Astrocyte of the spinal cord (primary cell): ENCODE measurements at regions not wholly inside any gene's neighbourhood (a gene's known extent, or its start where the extent isn't known, plus 50 kb on each side); places are given as distances from the start of the nearest gene placed in this dataset.

Experiments used
- DNase-seq: peaks from one replicate; pipeline ENCODE4 v3.0.0; 2011; ENCODE audit warnings: low read depth, low spot score
- H3K4me3 ChIP-seq: 2 replicates; pipeline ENCODE4 v1.5.1; 2011; ENCODE audit warnings: low read depth, mild to moderate bottlenecking, low read length, moderate library complexity
- in situ Hi-C: cut with HindIII; loops from 2 replicates; pipeline ENCODE4 v1.10.0; 2017; ENCODE audit warnings: low sequenced_read_pairs
- TF ChIP-seq, protein P1 (sequence below): IDR thresholded peaks from 2 replicates; pipeline ENCODE4 v1.5.1; 2012; ENCODE audit warnings: low read depth, mild to moderate bottlenecking, low read length, inconsistent platforms

DNA sequence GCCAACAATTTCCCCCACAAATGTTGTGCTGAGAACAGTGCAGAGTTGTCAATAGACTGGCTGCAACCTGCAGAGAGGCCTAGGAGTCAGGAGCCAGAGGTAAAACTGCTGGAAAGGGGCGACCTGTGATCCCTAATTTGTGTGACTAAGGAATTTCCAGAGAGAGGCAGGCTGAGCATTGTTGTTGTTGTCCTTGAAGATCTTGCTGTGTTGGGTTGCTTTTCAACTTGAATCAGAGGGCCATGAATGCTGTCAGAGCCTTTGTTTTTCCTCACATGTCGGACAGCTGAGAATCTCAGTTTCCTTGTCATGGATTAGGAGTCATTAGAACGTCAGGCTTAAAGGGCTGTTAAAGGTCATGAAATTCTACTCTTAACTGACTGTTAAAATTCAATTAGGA lies 134.6 kb upstream of the ASTN2 start:
- in situ Hi-C loops = no loop called here
- H3K4me3 ChIP-seq = no peak overlapping the region
- TF ChIP-seq, protein P1, sequence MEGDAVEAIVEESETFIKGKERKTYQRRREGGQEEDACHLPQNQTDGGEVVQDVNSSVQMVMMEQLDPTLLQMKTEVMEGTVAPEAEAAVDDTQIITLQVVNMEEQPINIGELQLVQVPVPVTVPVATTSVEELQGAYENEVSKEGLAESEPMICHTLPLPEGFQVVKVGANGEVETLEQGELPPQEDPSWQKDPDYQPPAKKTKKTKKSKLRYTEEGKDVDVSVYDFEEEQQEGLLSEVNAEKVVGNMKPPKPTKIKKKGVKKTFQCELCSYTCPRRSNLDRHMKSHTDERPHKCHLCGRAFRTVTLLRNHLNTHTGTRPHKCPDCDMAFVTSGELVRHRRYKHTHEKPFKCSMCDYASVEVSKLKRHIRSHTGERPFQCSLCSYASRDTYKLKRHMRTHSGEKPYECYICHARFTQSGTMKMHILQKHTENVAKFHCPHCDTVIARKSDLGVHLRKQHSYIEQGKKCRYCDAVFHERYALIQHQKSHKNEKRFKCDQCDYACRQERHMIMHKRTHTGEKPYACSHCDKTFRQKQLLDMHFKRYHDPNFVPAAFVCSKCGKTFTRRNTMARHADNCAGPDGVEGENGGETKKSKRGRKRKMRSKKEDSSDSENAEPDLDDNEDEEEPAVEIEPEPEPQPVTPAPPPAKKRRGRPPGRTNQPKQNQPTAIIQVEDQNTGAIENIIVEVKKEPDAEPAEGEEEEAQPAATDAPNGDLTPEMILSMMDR = no peak
- no peak for DNase-seq

DNA sequence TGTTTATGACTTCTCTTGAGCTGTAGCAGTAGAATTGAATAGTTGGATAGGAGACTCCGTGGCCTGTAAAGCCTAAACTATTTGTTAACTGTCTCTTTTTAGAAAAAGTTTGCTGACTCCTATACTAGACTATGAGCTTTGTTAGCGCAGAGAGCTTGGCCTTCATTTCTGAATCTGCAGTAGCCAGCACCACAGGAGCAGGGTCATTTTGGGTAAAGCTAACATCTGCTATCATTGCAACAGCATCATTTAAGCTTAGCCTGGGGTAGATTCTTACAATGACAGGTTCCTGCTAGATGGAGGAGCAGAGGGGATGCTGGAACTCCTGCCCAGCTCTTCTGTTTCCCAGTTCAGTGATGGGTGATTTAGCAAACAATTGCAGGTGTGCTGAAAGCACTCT lies 133.7 kb upstream of the ASTN2 start:
- TF ChIP-seq, protein P1 = no peak
- no peak for DNase-seq
- no peak overlapping the region for H3K4me3 ChIP-seq
- in situ Hi-C loops = no loop called here

DNA sequence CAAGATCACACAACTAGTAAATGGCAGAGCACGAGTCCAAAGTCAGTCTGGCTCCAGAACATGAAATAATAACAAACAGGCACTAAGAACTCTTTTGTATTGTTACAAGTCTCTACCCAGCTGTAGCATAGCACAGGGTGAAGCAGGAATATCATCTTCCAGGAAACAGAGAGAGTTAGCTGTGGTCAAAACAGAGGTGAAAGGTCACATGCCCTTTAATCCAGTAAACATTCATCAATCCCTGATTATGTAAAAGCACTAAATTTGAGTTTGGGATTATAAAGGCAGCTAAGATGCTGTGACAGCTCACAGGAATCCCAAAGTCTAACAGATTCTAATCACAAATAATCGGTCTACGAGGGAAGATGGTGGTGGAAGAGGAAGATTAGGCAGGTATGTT lies 133.0 kb upstream of the ASTN2 start:
- no peak overlapping the region for H3K4me3 ChIP-seq
- TF ChIP-seq, protein P1 = no peak
- in situ Hi-C loops = no loop called here
- DNase-seq = no peak

DNA sequence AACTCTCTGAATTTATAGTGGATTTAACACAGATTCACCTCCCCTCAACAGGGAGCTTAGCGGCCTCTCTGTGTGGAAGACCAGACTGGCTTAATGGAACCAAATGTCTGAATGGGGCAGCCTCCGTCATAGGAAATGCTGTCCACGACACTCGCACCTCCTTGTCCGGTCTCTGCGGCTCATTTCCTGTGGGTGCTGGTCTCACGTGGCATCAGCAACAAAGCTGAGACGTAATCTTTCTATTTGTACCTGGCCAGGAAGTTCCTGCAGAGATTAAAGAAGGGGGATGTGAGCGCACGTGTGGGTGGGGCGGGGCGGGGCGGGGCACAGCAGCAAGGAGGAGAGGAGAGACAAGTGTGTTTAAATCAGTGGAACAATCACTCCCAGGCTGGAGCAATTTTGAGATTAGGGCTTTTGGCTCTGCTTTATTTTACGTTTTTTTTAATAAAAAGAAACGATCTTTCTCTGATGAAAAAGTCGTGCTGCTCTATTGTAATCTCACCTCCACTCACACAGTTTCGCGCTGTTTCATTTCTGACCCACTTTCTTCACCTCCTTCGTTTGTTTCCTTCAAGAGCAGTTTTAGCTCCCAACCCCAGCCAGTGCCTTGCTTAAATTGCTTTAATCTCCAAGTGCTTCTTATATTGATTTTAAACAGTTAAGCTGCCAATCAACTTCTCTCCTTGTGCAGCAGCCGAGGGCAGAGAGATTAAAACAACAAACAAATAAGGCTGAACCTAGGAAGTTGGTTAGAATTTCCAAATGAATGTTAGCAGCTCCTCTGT lies 132.2 kb upstream of the ASTN2 start:
- no peak for DNase-seq
- H3K4me3 ChIP-seq = no peak overlapping the region
- in situ Hi-C loops = no loop called here
- TF ChIP-seq, protein P1 = no peak

DNA sequence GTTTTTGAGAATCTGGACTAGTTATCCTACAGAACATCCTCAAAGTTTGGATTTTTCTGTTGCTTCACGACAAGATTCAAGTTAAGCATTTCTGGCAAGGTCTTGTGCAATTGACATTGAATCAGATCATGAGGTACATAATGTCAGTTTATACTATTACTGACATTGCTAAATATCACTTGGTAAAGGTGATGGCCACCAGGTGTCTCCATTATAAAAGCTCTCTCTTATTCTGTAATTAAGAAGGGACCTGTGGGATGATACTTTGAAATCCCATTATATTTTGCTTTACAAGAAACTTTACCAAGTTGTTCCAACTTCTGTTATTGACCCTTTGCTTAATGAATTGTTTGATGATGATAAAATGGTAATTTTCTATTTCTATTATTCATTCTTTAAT lies 131.0 kb upstream of the ASTN2 start:
- DNase-seq = no peak
- TF ChIP-seq, protein P1 = no peak
- in situ Hi-C loops = no loop called here
- H3K4me3 ChIP-seq = no peak overlapping the region

DNA sequence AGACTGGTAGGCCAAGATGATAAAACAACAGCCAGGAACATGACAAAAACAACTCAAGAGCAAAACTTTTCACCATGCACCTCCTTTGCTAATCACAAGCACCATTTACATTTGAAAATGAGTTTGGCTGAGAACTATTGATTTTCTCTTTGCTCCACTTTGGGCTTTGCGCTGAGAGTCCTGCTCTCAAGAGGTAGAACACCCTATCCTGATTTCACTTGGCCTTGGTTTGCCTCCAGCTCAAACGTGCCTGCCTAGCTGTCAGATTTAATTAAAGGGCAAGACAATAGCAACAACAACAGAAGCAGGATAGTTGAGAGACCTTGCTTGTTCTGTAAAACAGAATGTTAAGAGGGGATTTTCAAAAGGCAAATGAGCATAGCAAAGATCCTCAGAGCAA lies 128.2 kb upstream of the ASTN2 start:
- H3K4me3 ChIP-seq = no peak overlapping the region
- TF ChIP-seq, protein P1 = no peak
- no peak for DNase-seq
- in situ Hi-C loops = no loop called here
